ENCODE measurements at regions not wholly inside any gene's neighbourhood (a gene's known extent, or its start where the extent isn't known, plus 50 kb on each side); places are given as distances from the start of the nearest gene placed in this dataset.
A peak's percentile ranks its signal among the peaks of the same experiment; 100 is the strongest.

- FAIRE-seq (no peak), DNase-seq (ENCODE audit: insufficient read length, low spot score) (no peak)
Measured at GRCh38 chr5:146254223-146254622, 50.8 kb downstream of the RBM27 start.

DNA sequence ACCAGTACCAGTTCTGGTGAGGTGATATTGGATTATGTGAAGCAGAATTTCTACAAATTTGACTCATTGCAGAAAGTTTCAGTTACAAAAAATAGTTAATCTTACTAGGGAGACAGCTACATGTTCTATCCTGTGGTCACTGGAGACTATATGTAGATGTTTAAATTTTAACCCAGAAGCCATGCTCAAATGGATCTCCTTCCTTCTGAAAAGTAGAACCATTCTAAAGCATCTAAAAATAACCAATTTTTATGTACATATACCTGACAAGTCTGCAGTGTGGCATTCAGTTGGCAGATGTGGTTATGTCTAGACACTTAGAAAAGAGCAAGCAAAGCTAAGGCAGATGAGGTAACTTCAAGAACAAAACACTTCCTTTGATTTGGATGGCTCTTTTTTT is 65.5 kb upstream of the POU4F3 start:
- no peak for DNase-seq (ENCODE audit: insufficient read length, low spot score)
- no peak for FAIRE-seq

- DNase-seq (ENCODE audit: insufficient read length, low spot score) (peak; percentile 84), FAIRE-seq (peak; percentile 80)
Measured at GRCh38 chr5:146283344-146283761, 55.3 kb upstream of the POU4F3 start.

DNA sequence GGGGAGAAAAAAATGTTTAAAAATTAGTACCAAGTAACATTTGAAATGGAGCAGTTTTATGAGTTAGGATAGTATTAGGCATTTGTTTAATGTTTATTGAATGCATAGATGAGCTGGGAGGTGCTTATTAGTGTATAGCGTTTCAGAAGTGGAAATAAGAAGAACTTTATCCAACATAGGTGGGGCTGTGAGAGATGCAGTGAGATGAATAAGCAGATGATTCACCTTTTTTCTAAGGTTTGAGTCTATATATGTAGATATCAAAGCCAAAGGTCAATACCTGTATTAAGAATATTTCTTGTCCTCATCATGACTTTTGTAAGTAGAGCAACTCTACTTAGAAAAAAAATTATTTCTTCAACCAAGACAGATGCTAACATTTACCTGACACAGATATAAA is 54.6 kb upstream of the POU4F3 start:
- DNase-seq (ENCODE audit: insufficient read length, low spot score) (no peak), FAIRE-seq (no peak)

Data from HTR-8/SVneo (cell line).